H9 (cell line): ENCODE measurements at regions not wholly inside any gene's neighbourhood (a gene's known extent, or its start where the extent isn't known, plus 50 kb on each side); places are given as distances from the start of the nearest gene placed in this dataset.

ENCODE experiments used
- DNase-seq: peaks from one replicate; pipeline ENCODE4 v3.0.0-alpha.2; 2017
- H2AFZ ChIP-seq: one replicate; pipeline ENCODE4 v1.6.1; 2013; ENCODE audit warnings: mild to moderate bottlenecking, low read length, control low read depth, moderate library complexity
- H2AK5ac ChIP-seq: 2 replicates; pipeline ENCODE4 v1.6.1; 2013; ENCODE audit warnings: low read length, control low read depth, mixed read lengths; ENCODE audit not compliant: insufficient read length
- H2BK120ac ChIP-seq: one replicate; pipeline ENCODE4 v1.6.1; 2013; ENCODE audit warnings: low read depth, mild to moderate bottlenecking, low read length, control low read depth, inconsistent platforms; ENCODE audit not compliant: poor library complexity, severe bottlenecking
- H2BK12ac ChIP-seq: 2 replicates; pipeline ENCODE4 v1.6.1; 2013; ENCODE audit warnings: low read length, control low read depth, mixed read lengths, low read depth; ENCODE audit not compliant: insufficient read length
- H2BK15ac ChIP-seq: 2 replicates; pipeline ENCODE4 v1.6.1; 2013; ENCODE audit warnings: low read depth, low read length, control low read depth
- H2BK20ac ChIP-seq: one replicate; pipeline ENCODE4 v1.6.1; 2013; ENCODE audit warnings: low read depth, mild to moderate bottlenecking, low read length, control low read depth, inconsistent platforms; ENCODE audit not compliant: poor library complexity, severe bottlenecking
- H2BK5ac ChIP-seq: 2 replicates; pipeline ENCODE4 v1.6.1; 2013; ENCODE audit warnings: low read length, control low read depth, mixed read lengths; ENCODE audit not compliant: insufficient read length
- H3K14ac ChIP-seq: 2 replicates; pipeline ENCODE4 v1.6.1; 2013; ENCODE audit warnings: low read length, control low read depth; ENCODE audit not compliant: insufficient read depth
- H3K18ac ChIP-seq: 2 replicates; pipeline ENCODE4 v1.6.1; 2013; ENCODE audit warnings: low read depth, mild to moderate bottlenecking, mixed read lengths, low read length, control low read depth; ENCODE audit not compliant: insufficient read length
- H3K23ac ChIP-seq: 2 replicates; pipeline ENCODE4 v1.6.1; 2013; ENCODE audit warnings: low read length, control low read depth, mixed read lengths, low read depth; ENCODE audit not compliant: insufficient read length
- H3K23me2 ChIP-seq: 2 replicates; pipeline ENCODE4 v1.6.1; 2013; ENCODE audit warnings: low read depth, mild to moderate bottlenecking, mixed read lengths, low read length, control low read depth; ENCODE audit not compliant: insufficient read length, poor library complexity, severe bottlenecking
- H3K27ac ChIP-seq: 2 replicates; pipeline ENCODE4 v1.5.1; 2013; ENCODE audit warnings: low read length, control low read depth, mixed read lengths, low read depth; ENCODE audit not compliant: insufficient read length
- H3K27me3 ChIP-seq: 2 replicates; pipeline ENCODE4 v1.6.1; 2013; ENCODE audit warnings: low read length, control low read depth, inconsistent platforms; ENCODE audit not compliant: insufficient read depth
- H3K4ac ChIP-seq: 2 replicates; pipeline ENCODE4 v1.6.1; 2013; ENCODE audit warnings: low read depth, mild to moderate bottlenecking, control low read depth, inconsistent platforms, low read length, moderate library complexity
- H3K4me1 ChIP-seq: 2 replicates; pipeline ENCODE4 v1.6.1; 2013; ENCODE audit warnings: low read length, control low read depth, inconsistent platforms; ENCODE audit not compliant: insufficient read depth
- H3K4me2 ChIP-seq: 2 replicates; pipeline ENCODE4 v1.6.1; 2013; ENCODE audit warnings: low read length, control low read depth, mixed read lengths; ENCODE audit not compliant: insufficient read length, insufficient read depth
- H3K56ac ChIP-seq: 2 replicates; pipeline ENCODE4 v1.6.1; 2013; ENCODE audit warnings: low read depth, mild to moderate bottlenecking, mixed read lengths, low read length, control low read depth; ENCODE audit not compliant: insufficient read length
- H3K79me1 ChIP-seq: 2 replicates; pipeline ENCODE4 v1.6.1; 2013; ENCODE audit warnings: low read depth, mild to moderate bottlenecking, moderate library complexity, low read length, control low read depth, inconsistent platforms; ENCODE audit not compliant: insufficient read depth, poor library complexity, severe bottlenecking
- H3K79me2 ChIP-seq: 2 replicates; pipeline ENCODE4 v1.6.1; 2013; ENCODE audit warnings: low read length, control low read depth, inconsistent platforms; ENCODE audit not compliant: insufficient read depth
- H3K9ac ChIP-seq: 2 replicates; pipeline ENCODE4 v1.6.1; 2013; ENCODE audit warnings: low read length, control low read depth, mixed read lengths; ENCODE audit not compliant: insufficient read length; ENCODE audit errors: extremely low read depth
- H3K9me3 ChIP-seq: one replicate; pipeline ENCODE4 v1.6.1; 2013; ENCODE audit warnings: low read depth, low read length, inconsistent platforms; ENCODE audit not compliant: control insufficient read depth
- H3T11ph ChIP-seq: one replicate; pipeline ENCODE4 v1.6.1; 2013; ENCODE audit warnings: mild to moderate bottlenecking, low read length, control low read depth, inconsistent platforms
- H4K20me1 ChIP-seq: one replicate; pipeline ENCODE4 v1.6.1; 2013; ENCODE audit not compliant: control insufficient read depth, insufficient read length, insufficient read depth
- H4K5ac ChIP-seq: 2 replicates; pipeline ENCODE4 v1.6.1; 2013; ENCODE audit warnings: low read depth, mild to moderate bottlenecking, mixed read lengths, low read length, control low read depth; ENCODE audit not compliant: insufficient read length
- H4K8ac ChIP-seq: replicated peaks from 2 replicates; pipeline ENCODE4 v1.6.1; 2013; ENCODE audit warnings: low read length, control low read depth, mixed read lengths, low read depth; ENCODE audit not compliant: insufficient read length
- H4K91ac ChIP-seq: 2 replicates; pipeline ENCODE4 v1.6.1; 2013; ENCODE audit warnings: low read depth, mild to moderate bottlenecking, moderate library complexity, mixed read lengths, low read length, control low read depth; ENCODE audit not compliant: insufficient read length
- H3K27ac Mint-ChIP-seq, 3 experiments: 2 replicates in 2 of 3; 3 replicates in 1 of 3; pipeline ENCODE4 v1.8.0; 2020 to 2021; ENCODE audit warnings: mixed read lengths in 3 of 3, mild to moderate bottlenecking in 1 of 3, moderate library complexity in 1 of 3
- H3K27me3 Mint-ChIP-seq: 2 replicates; pipeline ENCODE4 v1.8.0; 2021; ENCODE audit warnings: low read depth, mild to moderate bottlenecking, moderate library complexity, mixed read lengths
- H3K36me3 Mint-ChIP-seq, 3 experiments: 2 replicates in 2 of 3; 3 replicates in 1 of 3; pipeline ENCODE4 v1.8.0; 2020 to 2021; ENCODE audit warnings: low read depth in 3 of 3, mixed read lengths in 3 of 3; ENCODE audit not compliant: insufficient read depth in 1 of 3
- H3K4me1 Mint-ChIP-seq, 2 experiments: 2 replicates each; pipeline ENCODE4 v1.8.0; 2020; ENCODE audit warnings: mixed read lengths in 2 of 2
- H3K4me3 Mint-ChIP-seq, 2 experiments: 2 replicates in 1 of 2; 3 replicates in 1 of 2; pipeline ENCODE4 v1.8.0; 2020 to 2021; ENCODE audit warnings: mild to moderate bottlenecking in 2 of 2, mixed read lengths in 2 of 2, moderate library complexity in 1 of 2
- H3K9me3 Mint-ChIP-seq, 2 experiments: 2 replicates in 1 of 2; 3 replicates in 1 of 2; pipeline ENCODE4 v1.8.0; 2020; ENCODE audit warnings: mild to moderate bottlenecking in 2 of 2, mixed read lengths in 2 of 2, moderate library complexity in 1 of 2
- WGBS: extraction: QIAGEN DNeasy Blood & Tissue Kit; methylation state at CpG from one replicate; pipeline ENCODE4 v1.1.7; 2013; ENCODE audit warnings: missing lambda C conversion rate, low lambda C conversion rate, mixed read lengths; ENCODE audit not compliant: insufficient read length; ENCODE audit errors: extremely low coverage; 5-methylcytosine and 5-hydroxymethylcytosine counted together
- TF ChIP-seq, protein P1 (sequence below): fragments of 200-600 bp; sonication (generic); conservative IDR thresholded peaks from 3 replicates; pipeline ENCODE4 v1.8.0; 2021; ENCODE audit warnings: antibody characterized with exemption, mild to moderate bottlenecking

- Histone ChIP-seq H3T11ph (no peak overlapping the region), H2BK15ac (no peak overlapping the region), H3K79me1 (no peaks in the 10 kb centered on the region), H3K4me2 (no peak overlapping the region), H4K20me1 (no peaks in the 10 kb centered on the region), H3K9ac (no peak overlapping the region), H2AFZ (no peak overlapping the region), H3K56ac (no peak overlapping the region), H2BK5ac (no peak overlapping the region), H2BK12ac (no peak overlapping the region), H2BK120ac (no peak overlapping the region), H3K23ac (no peak overlapping the region), H3K14ac (no peak overlapping the region; the same call in 1 of the 2 replicates), H3K23me2 (no peaks in the 10 kb centered on the region), H3K79me2 (no peaks in the 10 kb centered on the region), H4K91ac (no peak overlapping the region), H3K4ac (no peak overlapping the region), H3K27ac (no peak overlapping the region), H2BK20ac (no peak overlapping the region), H3K4me1 (no peaks in the 10 kb centered on the region), H3K18ac (no peak overlapping the region), H4K8ac (no peak overlapping the region), H4K5ac (no peak overlapping the region), H3K9me3 (no peaks in the 10 kb centered on the region), H3K27me3 (no peaks in the 10 kb centered on the region), H2AK5ac (no peak overlapping the region)
- TF ChIP-seq, protein P1, sequence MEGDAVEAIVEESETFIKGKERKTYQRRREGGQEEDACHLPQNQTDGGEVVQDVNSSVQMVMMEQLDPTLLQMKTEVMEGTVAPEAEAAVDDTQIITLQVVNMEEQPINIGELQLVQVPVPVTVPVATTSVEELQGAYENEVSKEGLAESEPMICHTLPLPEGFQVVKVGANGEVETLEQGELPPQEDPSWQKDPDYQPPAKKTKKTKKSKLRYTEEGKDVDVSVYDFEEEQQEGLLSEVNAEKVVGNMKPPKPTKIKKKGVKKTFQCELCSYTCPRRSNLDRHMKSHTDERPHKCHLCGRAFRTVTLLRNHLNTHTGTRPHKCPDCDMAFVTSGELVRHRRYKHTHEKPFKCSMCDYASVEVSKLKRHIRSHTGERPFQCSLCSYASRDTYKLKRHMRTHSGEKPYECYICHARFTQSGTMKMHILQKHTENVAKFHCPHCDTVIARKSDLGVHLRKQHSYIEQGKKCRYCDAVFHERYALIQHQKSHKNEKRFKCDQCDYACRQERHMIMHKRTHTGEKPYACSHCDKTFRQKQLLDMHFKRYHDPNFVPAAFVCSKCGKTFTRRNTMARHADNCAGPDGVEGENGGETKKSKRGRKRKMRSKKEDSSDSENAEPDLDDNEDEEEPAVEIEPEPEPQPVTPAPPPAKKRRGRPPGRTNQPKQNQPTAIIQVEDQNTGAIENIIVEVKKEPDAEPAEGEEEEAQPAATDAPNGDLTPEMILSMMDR, result no peak
- Mint-ChIP-seq H3K36me3 (no peaks in the 10 kb centered on the region), H3K27ac (no peak overlapping the region; a peak in 1 of 7 replicates), H3K4me3 (no peak overlapping the region), H3K9me3 (no peaks in the 10 kb centered on the region), H3K4me1 (peaks cover 2% of the 10 kb centered on the region in 2 experiments; a peak in 3 of 4 replicates), H3K27me3 (no peaks in the 10 kb centered on the region; the same call in 1 of the 2 replicates)
- no peak for DNase-seq
- WGBS, result no CpG with 5 or more reads among the region's 11 CpGs
Measured at GRCh38 chr14:54314365-54315104, 82.3 kb upstream of the CDKN3 start.
